ENCODE measurements at regions not wholly inside any gene's neighbourhood (a gene's known extent, or its start where the extent isn't known, plus 50 kb on each side); places are given as distances from the start of the nearest gene placed in this dataset.
"Not testable (repeated sequence)": the region's sequence is repeated elsewhere in the genome, so short reads cannot be mapped to it uniquely, and the experiment has no call there.

- DNase-seq (ENCODE audit: low read depth, low spot score) = no peak
- H3K4me3 ChIP-seq (ENCODE audit: low read length) = no peak overlapping the region
Measured at GRCh38 chr3:125645616-125646015, 50.3 kb upstream of the OSBPL11 start.

- H3K4me3 ChIP-seq (ENCODE audit: low read length) = no peak overlapping the region
- DNase-seq (ENCODE audit: low read depth, low spot score) = no peak
Measured at GRCh38 chr3:125646581-125646980, 51.3 kb upstream of the OSBPL11 start.

GRCh38 chr3:125647318-125648014, 52.2 kb upstream of the OSBPL11 start:
- no peak for DNase-seq (ENCODE audit: low read depth, low spot score)
- H3K4me3 ChIP-seq (ENCODE audit: low read length) = no peak overlapping the region

GRCh38 chr3:125651244-125651643, 55.9 kb upstream of the OSBPL11 start:
- DNase-seq (ENCODE audit: low read depth, low spot score) = no peak
- H3K4me3 ChIP-seq (ENCODE audit: low read length) = no peak overlapping the region

GRCh38 chr3:125652349-125652748, 57.1 kb upstream of the OSBPL11 start:
- no peak for DNase-seq (ENCODE audit: low read depth, low spot score)
- H3K4me3 ChIP-seq (ENCODE audit: low read length) = no peak overlapping the region

GRCh38 chr3:125654526-125654925, 59.2 kb upstream of the OSBPL11 start:
- no peak overlapping the region for H3K4me3 ChIP-seq (ENCODE audit: low read length)
- no peak for DNase-seq (ENCODE audit: low read depth, low spot score)

GRCh38 chr3:125662675-125663074, 67.4 kb upstream of the OSBPL11 start:
- H3K4me3 ChIP-seq (ENCODE audit: low read length) = no peak overlapping the region
- no peak for DNase-seq (ENCODE audit: low read depth, low spot score)

GRCh38 chr3:125670352-125670751, 75.1 kb upstream of the OSBPL11 start:
- no peak for DNase-seq (ENCODE audit: low read depth, low spot score)
- no peak overlapping the region for H3K4me3 ChIP-seq (ENCODE audit: low read length)

GRCh38 chr3:125670945-125671344, 75.6 kb upstream of the OSBPL11 start:
- H3K4me3 ChIP-seq (ENCODE audit: low read length) = no peak overlapping the region
- DNase-seq (ENCODE audit: low read depth, low spot score) = no peak

- no peak for DNase-seq (ENCODE audit: low read depth, low spot score)
- H3K4me3 ChIP-seq (ENCODE audit: low read length) = no peak overlapping the region
Measured at GRCh38 chr3:125671461-125672243, 76.4 kb upstream of the OSBPL11 start.

GRCh38 chr3:125675791-125676190, 80.5 kb upstream of the OSBPL11 start:
- no peak for DNase-seq (ENCODE audit: low read depth, low spot score)

GRCh38 chr3:125679258-125679657, 84.0 kb upstream of the OSBPL11 start:
- H3K4me3 ChIP-seq (ENCODE audit: low read length) = no peak overlapping the region
- DNase-seq (ENCODE audit: low read depth, low spot score) = no peak

More at GRCh38 chr3:125675791-125676190, 80.5 kb upstream of the OSBPL11 start:
- no peak overlapping the region for H3K4me3 ChIP-seq (ENCODE audit: low read length)

GRCh38 chr3:125681146-125681545, 85.8 kb upstream of the OSBPL11 start:
- no peak for DNase-seq (ENCODE audit: low read depth, low spot score)
- no peak overlapping the region for H3K4me3 ChIP-seq (ENCODE audit: low read length)

GRCh38 chr3:125681906-125682305, 86.6 kb upstream of the OSBPL11 start:
- not testable (repeated sequence) for DNase-seq (ENCODE audit: low read depth, low spot score); H3K4me3 ChIP-seq (ENCODE audit: low read length)

GRCh38 chr3:125682610-125683009, 87.3 kb upstream of the OSBPL11 start:
- H3K4me3 ChIP-seq (ENCODE audit: low read length); DNase-seq (ENCODE audit: low read depth, low spot score): not testable (repeated sequence)

GRCh38 chr3:125683067-125683829, 88.0 kb upstream of the OSBPL11 start:
- no peak for DNase-seq (ENCODE audit: low read depth, low spot score)
- no peak overlapping the region for H3K4me3 ChIP-seq (ENCODE audit: low read length)

GRCh38 chr3:125684199-125684598, 88.9 kb upstream of the OSBPL11 start:
- H3K4me3 ChIP-seq (ENCODE audit: low read length) = no peak overlapping the region
- DNase-seq (ENCODE audit: low read depth, low spot score) = no peak

GRCh38 chr3:125685741-125686140, 90.4 kb upstream of the OSBPL11 start:
- DNase-seq (ENCODE audit: low read depth, low spot score); H3K4me3 ChIP-seq (ENCODE audit: low read length): not testable (repeated sequence)

GRCh38 chr3:125692361-125692760, 97.1 kb upstream of the OSBPL11 start:
- no peak overlapping the region for H3K4me3 ChIP-seq (ENCODE audit: low read length)
- DNase-seq (ENCODE audit: low read depth, low spot score) = no peak

- H3K4me3 ChIP-seq (ENCODE audit: low read length) = no peak overlapping the region
- DNase-seq (ENCODE audit: low read depth, low spot score) = no peak
Measured at GRCh38 chr3:125693887-125694286, 98.6 kb upstream of the OSBPL11 start.
